ENCODE measurements at regions not wholly inside any gene's neighbourhood (a gene's known extent, or its start where the extent isn't known, plus 50 kb on each side); places are given as distances from the start of the nearest gene placed in this dataset.

GRCh38 chr4:148822572-148823418 lies 380.6 kb upstream of the NR3C2 start:
- TF ChIP-seq YY1 (IDR thresholded peaks at IDR 0.05; ENCODE audit: insufficient read depth, insufficient read length) (no peak), ZNF274 (IDR thresholded peaks at IDR 0.05; ENCODE audit: low read depth, low read length) (no peak)

Measured in NT2/D1 (cell line).